H1 (cell line): ENCODE measurements at regions not wholly inside any gene's neighbourhood (a gene's known extent, or its start where the extent isn't known, plus 50 kb on each side); places are given as distances from the start of the nearest gene placed in this dataset.

Experiments used
- CTCF ChIA-PET: fragments of 300-600 bp; sonication (Branson Sonifier 250); formaldehyde crosslinking; loops from one replicate; lab custom pipeline; 2021; ENCODE audit not compliant: partially characterized antibody; lab: Charles Lee
- POLR2A ChIA-PET: fragments of 300-600 bp; sonication (Branson Sonifier 250); formaldehyde crosslinking; loops from one replicate; lab custom pipeline; 2021; ENCODE audit warnings: inconsistent platforms; ENCODE audit not compliant: partially characterized antibody; lab: Charles Lee
- DNase-seq, 2 experiments: peaks; one replicate each; pipeline versions ENCODE4 v3.0.0 to v3.0.0-alpha.2; 2010 to 2022; ENCODE audit warnings: low spot score in 2 of 2, low read depth in 1 of 2, mixed read lengths in 1 of 2
- FAIRE-seq: peaks from 2 replicates; lab custom pipeline; 2011; peaks lifted over from hg19 to GRCh38; lab: Jason Lieb, UNC
- H2AFZ ChIP-seq: 2 replicates; pipeline ENCODE4 v1.8.1; 2012; ENCODE audit warnings: low read length, inconsistent platforms
- H2AK5ac ChIP-seq: 2 replicates; pipeline ENCODE4 v1.6.1; 2013; ENCODE audit warnings: low read depth, low read length
- H2BK120ac ChIP-seq: replicated peaks from 2 replicates; pipeline ENCODE3; 2013; ENCODE audit warnings: low read depth, low read length, inconsistent platforms
- H2BK12ac ChIP-seq: 2 replicates; pipeline ENCODE4 v1.6.1; 2013; ENCODE audit warnings: low read depth, low read length
- H2BK15ac ChIP-seq: 2 replicates; pipeline ENCODE4 v1.6.1; 2013; ENCODE audit warnings: low read length
- H2BK20ac ChIP-seq: 2 replicates; pipeline ENCODE4 v1.6.1; 2013; ENCODE audit warnings: low read length
- H2BK5ac ChIP-seq: 2 replicates; pipeline ENCODE4 v1.6.1; 2013; ENCODE audit warnings: low read depth, low read length
- H3K14ac ChIP-seq: 2 replicates; pipeline ENCODE4 v1.6.1; 2013; ENCODE audit warnings: inconsistent platforms; ENCODE audit not compliant: insufficient read length
- H3K18ac ChIP-seq: 2 replicates; pipeline ENCODE4 v1.6.1; 2013; ENCODE audit warnings: low read length; ENCODE audit errors: extremely low read depth
- H3K23ac ChIP-seq: 2 replicates; pipeline ENCODE4 v1.6.1; 2013; ENCODE audit warnings: inconsistent platforms; ENCODE audit not compliant: insufficient read length
- H3K23me2 ChIP-seq: 2 replicates; pipeline ENCODE4 v1.6.1; 2013; ENCODE audit warnings: low read depth, low read length
- H3K27ac ChIP-seq: 2 replicates; pipeline ENCODE4 v1.6.1; 2011; ENCODE audit warnings: low read depth, low read length, inconsistent platforms
- H3K27me3 ChIP-seq, 4 experiments: replicated peaks in 1 of 4; 1 replicate in 1 of 4; 2 replicates in 3 of 4; pipeline versions ENCODE4 v1.6.1 to v1.8.1; 2011 to 2013; ENCODE audit warnings: low read length in 3 of 4, mild to moderate bottlenecking in 3 of 4, inconsistent platforms in 2 of 4, mixed read lengths in 2 of 4, moderate library complexity in 1 of 4; ENCODE audit not compliant: control insufficient read depth in 3 of 4, insufficient read depth in 3 of 4; ENCODE audit errors: extremely low read depth in 1 of 4
- H3K36me3 ChIP-seq, 4 experiments: 2 replicates each; pipeline versions ENCODE4 v1.6.1 to v1.8.1; 2011 to 2013; ENCODE audit warnings: mild to moderate bottlenecking in 4 of 4, low read length in 3 of 4, moderate library complexity in 2 of 4, control low read depth in 1 of 4, inconsistent platforms in 1 of 4; ENCODE audit not compliant: insufficient read depth in 4 of 4, control insufficient read depth in 2 of 4
- H3K4ac ChIP-seq: replicated peaks from 2 replicates; pipeline ENCODE3; 2013; ENCODE audit warnings: low read length, low read depth, mixed read lengths, inconsistent platforms; ENCODE audit not compliant: insufficient read length
- H3K4me1 ChIP-seq, 4 experiments: replicated peaks in 1 of 4; 1 replicate in 1 of 4; 2 replicates in 3 of 4; pipeline versions ENCODE4 v1.6.1 to v1.8.1; 2011 to 2013; ENCODE audit warnings: low read length in 3 of 4, inconsistent platforms in 2 of 4, mixed read lengths in 1 of 4; ENCODE audit not compliant: insufficient read depth in 4 of 4, control insufficient read depth in 3 of 4
- H3K4me2 ChIP-seq, 2 experiments: 2 replicates each; pipeline versions ENCODE4 v1.6.1 to v1.8.1; 2011 to 2013; ENCODE audit warnings: low read depth in 2 of 2, low read length in 2 of 2, control low read depth in 1 of 2, inconsistent platforms in 1 of 2, mild to moderate bottlenecking in 1 of 2; ENCODE audit not compliant: insufficient read depth in 1 of 2
- H3K4me3 ChIP-seq, 4 experiments: fragments of 200-600, 300-600 bp in 1 of 4; sonication (generic), shearing (Covaris generic), sonication (Bioruptor Twin) in 1 of 4; 2 replicates each; pipeline versions ENCODE4 v1.5.1 to v1.8.1; 2011 to 2016; ENCODE audit warnings: low read length in 4 of 4, low read depth in 3 of 4, control low read depth in 2 of 4, inconsistent platforms in 2 of 4, mild to moderate bottlenecking in 2 of 4, mixed read lengths in 1 of 4, moderate library complexity in 1 of 4; ENCODE audit not compliant: insufficient read depth in 2 of 4; ENCODE audit errors: extremely low read depth in 1 of 4
- H3K56ac ChIP-seq: replicated peaks from 2 replicates; pipeline ENCODE3; 2013; ENCODE audit warnings: low read depth, mild to moderate bottlenecking, mixed read lengths, low read length, inconsistent platforms; ENCODE audit not compliant: insufficient read length
- H3K79me1 ChIP-seq: 2 replicates; pipeline ENCODE4 v1.6.1; 2013; ENCODE audit warnings: low read depth, low read length, control low read depth
- H3K79me2 ChIP-seq, 2 experiments: 2 replicates each; pipeline versions ENCODE4 v1.6.1 to v1.8.1; 2012 to 2013; ENCODE audit warnings: low read length in 2 of 2, mild to moderate bottlenecking in 2 of 2, inconsistent platforms in 1 of 2; ENCODE audit not compliant: insufficient read depth in 2 of 2, control insufficient read depth in 1 of 2
- H3K9ac ChIP-seq, 4 experiments: replicated peaks in 1 of 4; 1 replicate in 1 of 4; 2 replicates in 3 of 4; pipeline versions ENCODE4 v1.6.1 to v1.8.1; 2011 to 2013; ENCODE audit warnings: low read depth in 3 of 4, low read length in 3 of 4, control low read depth in 2 of 4, mild to moderate bottlenecking in 2 of 4, moderate library complexity in 2 of 4, inconsistent platforms in 1 of 4; ENCODE audit errors: extremely low read depth in 1 of 4
- H3K9me3 ChIP-seq, 2 experiments: 2 replicates each; pipeline versions ENCODE4 v1.6.1 to v1.8.1; 2012 to 2013; ENCODE audit warnings: mild to moderate bottlenecking in 2 of 2, moderate library complexity in 2 of 2, control low read depth in 1 of 2, inconsistent platforms in 1 of 2, low read depth in 1 of 2, low read length in 1 of 2, mixed read lengths in 1 of 2; ENCODE audit not compliant: insufficient read depth in 2 of 2
- H4K20me1 ChIP-seq, 2 experiments: replicated peaks in 1 of 2; 2 replicates each; pipeline versions ENCODE3 to v1.8.1; 2011 to 2013; ENCODE audit warnings: inconsistent platforms in 2 of 2, low read length in 2 of 2, mild to moderate bottlenecking in 1 of 2; ENCODE audit not compliant: insufficient read depth in 2 of 2, control insufficient read depth in 1 of 2
- H4K5ac ChIP-seq: 2 replicates; pipeline ENCODE4 v1.6.1; 2013; ENCODE audit warnings: low read length, low read depth, mixed read lengths, inconsistent platforms; ENCODE audit not compliant: insufficient read length
- H4K8ac ChIP-seq: 2 replicates; pipeline ENCODE4 v1.8.0; 2013; ENCODE audit warnings: mild to moderate bottlenecking, moderate library complexity, low read length, inconsistent platforms; ENCODE audit not compliant: insufficient read depth; ENCODE audit errors: extremely low read depth
- H4K91ac ChIP-seq: replicated peaks from 2 replicates; pipeline ENCODE3; 2013; ENCODE audit warnings: low read length, mixed read lengths, inconsistent platforms; ENCODE audit not compliant: insufficient read length
- ASH2L ChIP-seq: fragments of 200-600, 300-600 bp; sonication (generic); IDR thresholded peaks from one replicate; pipeline ENCODE4 v1.7.1; 2017; ENCODE audit warnings: low read length
- CHD2 ChIP-seq: IDR thresholded peaks from 2 replicates; pipeline ENCODE4 v1.6.1; 2012; ENCODE audit warnings: low read length, improper control_type of control experiment
- JUND ChIP-seq: IDR thresholded peaks from 2 replicates; pipeline ENCODE4 v1.6.1; 2011; ENCODE audit warnings: mild to moderate bottlenecking, improper control_type of control experiment, low read length
- NANOG ChIP-seq: IDR thresholded peaks from 2 replicates; pipeline ENCODE4 v1.6.1; 2011; ENCODE audit warnings: low read length, low read depth, mild to moderate bottlenecking, inconsistent platforms; ENCODE audit not compliant: insufficient read depth, poor library complexity, severe bottlenecking
- POLR2A ChIP-seq, 2 experiments: IDR thresholded peaks; 1 replicate in 1 of 2; 2 replicates in 1 of 2; pipeline ENCODE4 v1.6.1; 2011; ENCODE audit warnings: low read depth in 2 of 2, low read length in 2 of 2, mild to moderate bottlenecking in 2 of 2; ENCODE audit errors: control extremely low read depth in 1 of 2
- POLR2AphosphoS5 ChIP-seq: IDR thresholded peaks from 2 replicates; pipeline ENCODE4 v1.6.1; 2011; ENCODE audit warnings: low read depth, low read length
- SIN3A ChIP-seq, 2 experiments: IDR thresholded peaks in 1 of 2; conservative IDR thresholded peaks in 1 of 2; 2 replicates each; pipeline ENCODE4 v1.6.1; 2011 to 2012; ENCODE audit warnings: low read length in 2 of 2, improper control_type of control experiment in 1 of 2, low read depth in 1 of 2, mild to moderate bottlenecking in 1 of 2
- SIX5 ChIP-seq: IDR thresholded peaks from 2 replicates; pipeline ENCODE4 v1.6.1; 2011; ENCODE audit warnings: mild to moderate bottlenecking, low read depth, low read length
- SP1 ChIP-seq: IDR thresholded peaks from 2 replicates; pipeline ENCODE4 v1.6.1; 2011; ENCODE audit warnings: low read depth, low read length
- TEAD4 ChIP-seq: IDR thresholded peaks from 2 replicates; pipeline ENCODE4 v1.6.1; 2012; ENCODE audit warnings: low read depth, low read length, inconsistent platforms, mixed read lengths
- YY1 ChIP-seq: IDR thresholded peaks from 2 replicates; pipeline ENCODE4 v1.6.1; 2011; ENCODE audit warnings: low read depth, mild to moderate bottlenecking, low read length
- WGBS, 2 experiments: shearing (Covaris generic) in 1 of 2; methylation state at CpG; one replicate each; pipeline versions ENCODE4 v1.1.6 to v1.1.7; 2013 to 2015; ENCODE audit warnings: low lambda C conversion rate in 2 of 2, mixed read lengths in 2 of 2, inconsistent platforms in 1 of 2, low coverage in 1 of 2, missing lambda C conversion rate in 1 of 2; ENCODE audit not compliant: insufficient replicate concordance in 2 of 2, insufficient coverage in 1 of 2, insufficient read length in 1 of 2; ENCODE audit errors: extremely low coverage in 1 of 2, missing lambda C conversion rate in 1 of 2; 5-methylcytosine and 5-hydroxymethylcytosine counted together
- TF ChIP-seq, protein P1 (sequence below), 3 experiments: IDR thresholded peaks; 1 replicate in 2 of 3; 2 replicates in 1 of 3; pipeline versions ENCODE4 v1.5.1 to v1.6.1; 2011; ENCODE audit warnings: low read length in 3 of 3, mild to moderate bottlenecking in 3 of 3, inconsistent platforms in 2 of 3, low read depth in 1 of 3, moderate library complexity in 1 of 3; ENCODE audit not compliant: insufficient read depth in 1 of 3; ENCODE audit errors: control extremely low read depth in 1 of 3

DNA sequence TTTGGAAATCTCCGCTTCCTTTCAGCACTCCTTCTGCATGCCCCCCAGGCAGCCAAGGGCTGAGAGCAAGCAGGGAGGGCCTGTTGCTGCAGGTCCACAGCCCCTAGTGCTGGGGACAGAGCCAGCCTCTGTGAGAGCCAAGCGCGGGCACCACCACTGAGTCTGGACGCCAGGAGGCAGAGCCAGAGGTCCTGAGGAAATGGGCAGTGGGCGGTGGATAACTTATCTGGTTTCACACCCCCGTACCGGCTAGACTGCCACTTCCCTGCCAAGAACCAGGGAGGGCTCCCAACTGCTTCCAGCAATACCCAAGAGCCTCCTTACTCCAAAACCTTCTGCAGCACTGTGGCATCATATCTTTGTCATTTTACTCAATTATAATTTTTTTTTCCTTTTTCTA is 141.6 kb upstream of the IGF1R start:
- H3K23ac ChIP-seq = no peak overlapping the region
- no peak overlapping the region for H3K9ac ChIP-seq
- FAIRE-seq = no peak

More for the DNA sequence above, 141.6 kb upstream of the IGF1R start:
- H3K4me3 ChIP-seq = no peak overlapping the region
- no peak overlapping the region for H3K18ac ChIP-seq
- H2BK15ac ChIP-seq = no peak overlapping the region
- no peaks in the 10 kb centered on the region for H3K4me1 ChIP-seq
- H3K14ac ChIP-seq = no peak overlapping the region
- peaks cover 1% of the 10 kb centered on the region; the same call in 1 of the 2 replicates for H3K23me2 ChIP-seq
- H2BK20ac ChIP-seq = no peak overlapping the region
- H4K91ac ChIP-seq = no peak overlapping the region
- no peak for TF ChIP-seq TEAD4
- TF ChIP-seq SIN3A (conservative IDR thresholded peaks at IDR 0.05 in 1 of 2, IDR thresholded peaks at IDR 0.05 in 1 of 2; ENCODE audit: low read depth in 1 of 2, low read length in 2 of 2) = no peak
- no peak for TF ChIP-seq YY1
- no peak for TF ChIP-seq CHD2
- TF ChIP-seq, protein P1, sequence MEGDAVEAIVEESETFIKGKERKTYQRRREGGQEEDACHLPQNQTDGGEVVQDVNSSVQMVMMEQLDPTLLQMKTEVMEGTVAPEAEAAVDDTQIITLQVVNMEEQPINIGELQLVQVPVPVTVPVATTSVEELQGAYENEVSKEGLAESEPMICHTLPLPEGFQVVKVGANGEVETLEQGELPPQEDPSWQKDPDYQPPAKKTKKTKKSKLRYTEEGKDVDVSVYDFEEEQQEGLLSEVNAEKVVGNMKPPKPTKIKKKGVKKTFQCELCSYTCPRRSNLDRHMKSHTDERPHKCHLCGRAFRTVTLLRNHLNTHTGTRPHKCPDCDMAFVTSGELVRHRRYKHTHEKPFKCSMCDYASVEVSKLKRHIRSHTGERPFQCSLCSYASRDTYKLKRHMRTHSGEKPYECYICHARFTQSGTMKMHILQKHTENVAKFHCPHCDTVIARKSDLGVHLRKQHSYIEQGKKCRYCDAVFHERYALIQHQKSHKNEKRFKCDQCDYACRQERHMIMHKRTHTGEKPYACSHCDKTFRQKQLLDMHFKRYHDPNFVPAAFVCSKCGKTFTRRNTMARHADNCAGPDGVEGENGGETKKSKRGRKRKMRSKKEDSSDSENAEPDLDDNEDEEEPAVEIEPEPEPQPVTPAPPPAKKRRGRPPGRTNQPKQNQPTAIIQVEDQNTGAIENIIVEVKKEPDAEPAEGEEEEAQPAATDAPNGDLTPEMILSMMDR (IDR thresholded peaks at IDR 0.05; ENCODE audit: control extremely low read depth in 1 of 3, insufficient read depth in 1 of 3, low read depth in 1 of 3, low read length in 3 of 3) = no peak
- no peak for TF ChIP-seq SP1
- no peak for TF ChIP-seq POLR2A (IDR thresholded peaks at IDR 0.05; ENCODE audit: control extremely low read depth in 1 of 2, low read depth in 2 of 2, low read length in 2 of 2)
- no peak for TF ChIP-seq POLR2AphosphoS5
- TF ChIP-seq SIX5 = no peak
- TF ChIP-seq ASH2L = no peak
- no peak for TF ChIP-seq NANOG
- no peak for TF ChIP-seq JUND
- peak in 1 of 2 experiments; percentile 37 for DNase-seq
- H3K9me3 ChIP-seq = no peaks in the 10 kb centered on the region
- no peaks in the 10 kb centered on the region for H3K36me3 ChIP-seq
- POLR2A ChIA-PET = no interaction called here
- CTCF ChIA-PET = no interaction called here
- H3K27ac ChIP-seq = no peak overlapping the region
- H2BK120ac ChIP-seq = no peak overlapping the region
- H2BK5ac ChIP-seq = no peak overlapping the region
- H3K56ac ChIP-seq = no peak overlapping the region
- no peak overlapping the region for H2BK12ac ChIP-seq
- WGBS, 2 experiments = 90% methylated on average over 7 of the region's 7 CpGs; no CpG with 5 or more reads in 1 of the 2 experiments
- H3K79me1 ChIP-seq = no peaks in the 10 kb centered on the region
- no peaks in the 10 kb centered on the region for H3K27me3 ChIP-seq
- no peak overlapping the region for H3K4me2 ChIP-seq
- 0 out of 2 replicates have a peak overlapping the region, but pooled peaks have one; percentile 83 for H4K8ac ChIP-seq
- H4K5ac ChIP-seq = no peak overlapping the region
- H3K79me2 ChIP-seq = no peaks in the 10 kb centered on the region
- no peak overlapping the region for H2AK5ac ChIP-seq
- no peak overlapping the region for H3K4ac ChIP-seq
- no peaks in the 10 kb centered on the region for H4K20me1 ChIP-seq
- no peak overlapping the region for H2AFZ ChIP-seq
